DND-41 (cell line): ENCODE measurements at regions not wholly inside any gene's neighbourhood (a gene's known extent, or its start where the extent isn't known, plus 50 kb on each side); places are given as distances from the start of the nearest gene placed in this dataset.

Experiments used
- ATAC-seq: fragments of 200-7000 bp; cut with Tn5 transposase; 3 replicates; pipeline ENCODE4 v1.9.1; 2021; ENCODE audit warnings: low read depth; ENCODE audit not compliant: insufficient read depth
- DNase-seq: peaks from one replicate; pipeline ENCODE4 v3.0.0-alpha.2; 2020
- H2AFZ ChIP-seq: 2 replicates; pipeline ENCODE4 v1.6.0; 2012; ENCODE audit warnings: low read depth, low read length
- H3K27ac ChIP-seq: 2 replicates; pipeline ENCODE4 v1.5.1; 2012; ENCODE audit warnings: low read length, inconsistent platforms
- H3K27me3 ChIP-seq: fragments of 200-600 bp; sonication (generic); 2 replicates; pipeline ENCODE4 v1.6.0; 2012; ENCODE audit warnings: low read length, mild to moderate bottlenecking, inconsistent platforms; ENCODE audit not compliant: insufficient read depth, poor library complexity
- H3K36me3 ChIP-seq: 2 replicates; pipeline ENCODE4 v1.5.1; 2012; ENCODE audit warnings: low read length, inconsistent platforms; ENCODE audit not compliant: insufficient read depth
- H3K4me1 ChIP-seq: 2 replicates; pipeline ENCODE4 v1.5.1; 2012; ENCODE audit warnings: mild to moderate bottlenecking, low read length; ENCODE audit not compliant: insufficient read depth
- H3K4me2 ChIP-seq: 2 replicates; pipeline ENCODE4 v1.6.0; 2012; ENCODE audit warnings: mild to moderate bottlenecking, moderate library complexity, low read length, inconsistent platforms; ENCODE audit not compliant: insufficient read depth
- H3K4me3 ChIP-seq, 2 experiments: fragments of 200-600 bp in 1 of 2; shearing (Covaris generic) in 1 of 2; 2 replicates each; pipeline ENCODE4 v1.5.1; 2012 to 2016; ENCODE audit warnings: inconsistent platforms in 2 of 2, low read length in 2 of 2, mild to moderate bottlenecking in 2 of 2, low read depth in 1 of 2, moderate library complexity in 1 of 2
- H3K79me2 ChIP-seq: 2 replicates; pipeline ENCODE4 v1.6.0; 2012; ENCODE audit warnings: low read length, inconsistent platforms; ENCODE audit not compliant: insufficient read depth
- H3K9ac ChIP-seq: 2 replicates; pipeline ENCODE4 v1.6.0; 2012; ENCODE audit warnings: low read depth, mild to moderate bottlenecking, inconsistent platforms, low read length, moderate library complexity
- H3K9me3 ChIP-seq: 2 replicates; pipeline ENCODE4 v1.5.1; 2012; ENCODE audit warnings: low read length, moderate library complexity, mild to moderate bottlenecking, inconsistent platforms; ENCODE audit not compliant: insufficient read depth, severe bottlenecking
- H4K20me1 ChIP-seq: 2 replicates; pipeline ENCODE4 v1.6.0; 2012; ENCODE audit warnings: low read length; ENCODE audit not compliant: insufficient read depth
- CTCF ChIP-seq: IDR thresholded peaks from 2 replicates; pipeline ENCODE4 v1.5.1; 2012; ENCODE audit warnings: borderline replicate concordance, low read length, moderate library complexity, mild to moderate bottlenecking; ENCODE audit not compliant: poor library complexity, severe bottlenecking; ENCODE audit errors: extremely low read depth
- EZH2 ChIP-seq: IDR thresholded peaks from 3 replicates; pipeline ENCODE4 v1.6.1; 2012; ENCODE audit warnings: borderline replicate concordance, low read depth, mild to moderate bottlenecking, moderate library complexity, low read length, inconsistent platforms; ENCODE audit not compliant: severe bottlenecking

GRCh38 chr11:37506531-37506930 lies 908.5 kb upstream of the RAG2 start:
- H3K79me2 ChIP-seq = no peaks in the 10 kb centered on the region
- TF ChIP-seq EZH2 (no peak), CTCF (no peak)
- no peaks in the 10 kb centered on the region for H4K20me1 ChIP-seq
- H3K4me3 ChIP-seq = no peak overlapping the region
- no peaks in the 10 kb centered on the region for H3K36me3 ChIP-seq
- H3K27ac ChIP-seq = no peak overlapping the region
- H3K27me3 ChIP-seq = no peaks in the 10 kb centered on the region
- H3K4me1 ChIP-seq = no peaks in the 10 kb centered on the region
- no peak for DNase-seq
- H3K4me2 ChIP-seq = no peak overlapping the region
- H3K9me3 ChIP-seq = no peaks in the 10 kb centered on the region
- no peak overlapping the region for H2AFZ ChIP-seq
- no peak overlapping the region for H3K9ac ChIP-seq
- ATAC-seq = no peak

- Histone ChIP-seq H3K4me2 (no peak overlapping the region), H3K79me2 (no peaks in the 10 kb centered on the region), H3K27me3 (no peaks in the 10 kb centered on the region), H3K4me3 (no peak overlapping the region), H4K20me1 (no peaks in the 10 kb centered on the region), H3K4me1 (no peaks in the 10 kb centered on the region), H3K27ac (no peak overlapping the region), H2AFZ (no peak overlapping the region), H3K36me3 (no peaks in the 10 kb centered on the region), H3K9ac (no peak overlapping the region), H3K9me3 (no peaks in the 10 kb centered on the region)
- no peak for DNase-seq
- TF ChIP-seq EZH2 (no peak), CTCF (no peak)
- no peak for ATAC-seq
These were observed 907.4 kb upstream of the RAG2 start for GRCh38 chr11:37505406-37505805.

GRCh38 chr11:37504921-37505320 lies 906.9 kb upstream of the RAG2 start:
- Histone ChIP-seq H2AFZ (no peak overlapping the region), H3K27ac (no peak overlapping the region), H3K4me3 (no peak overlapping the region), H3K9me3 (no peaks in the 10 kb centered on the region), H3K4me2 (no peak overlapping the region), H3K27me3 (no peaks in the 10 kb centered on the region), H3K79me2 (no peaks in the 10 kb centered on the region), H3K36me3 (no peaks in the 10 kb centered on the region), H4K20me1 (no peaks in the 10 kb centered on the region), H3K4me1 (no peaks in the 10 kb centered on the region), H3K9ac (no peak overlapping the region)
- ATAC-seq (no peak), DNase-seq (no peak)
- TF ChIP-seq CTCF = no peak
- TF ChIP-seq EZH2 = no peak

GRCh38 chr11:37504060-37504611 lies 906.1 kb upstream of the RAG2 start:
- Histone ChIP-seq H3K27ac (no peak overlapping the region), H4K20me1 (no peaks in the 10 kb centered on the region), H3K79me2 (no peaks in the 10 kb centered on the region), H3K36me3 (no peaks in the 10 kb centered on the region), H3K27me3 (no peaks in the 10 kb centered on the region), H3K4me1 (no peaks in the 10 kb centered on the region), H3K4me2 (no peak overlapping the region), H3K9me3 (no peaks in the 10 kb centered on the region), H3K9ac (no peak overlapping the region), H3K4me3 (no peak overlapping the region), H2AFZ (no peak overlapping the region)
- ATAC-seq (no peak), DNase-seq (no peak)
- TF ChIP-seq EZH2 = no peak
- TF ChIP-seq CTCF = no peak
